CD4-positive, alpha-beta T cell (primary cell): ENCODE measurements at regions not wholly inside any gene's neighbourhood (a gene's known extent, or its start where the extent isn't known, plus 50 kb on each side); places are given as distances from the start of the nearest gene placed in this dataset.

Source experiments
- ATAC-seq: fragments of 200-7000 bp; cut with Tn5 transposase; one replicate; pipeline ENCODE4 v1.10.0; 2022; ENCODE audit warnings: mild to moderate bottlenecking; ENCODE audit not compliant: poor library complexity
- CTCF ChIA-PET: fragments of 350-600 bp; sonication (Branson Sonifier 250); formaldehyde crosslinking; loops from one replicate; lab custom pipeline; 2021; ENCODE audit warnings: antibody characterized with exemption, inconsistent platforms; lab: Charles Lee
- POLR2A ChIA-PET: fragments of 350-600 bp; sonication (Branson Sonifier 250); formaldehyde crosslinking; loops from one replicate; lab custom pipeline; 2021; ENCODE audit warnings: antibody characterized with exemption, inconsistent platforms; lab: Charles Lee
- DNase-seq, 14 experiments: peaks; one replicate each; pipeline ENCODE4 v3.0.0-alpha.2; 2013 to 2020; ENCODE audit warnings: mixed read lengths in 2 of 14
- H3K27ac ChIP-seq, 2 donors: one replicate each; pipeline versions ENCODE4 v1.5.1 to v1.7.0; 2013; ENCODE audit warnings: low read length in 2 of 2, low read depth in 1 of 2, mild to moderate bottlenecking in 1 of 2
- H3K27me3 ChIP-seq, 2 experiments: 1 replicate in 1 of 2; 2 replicates in 1 of 2; pipeline versions ENCODE4 v1.6.1 to v1.7.0; 2013; ENCODE audit warnings: low read length in 2 of 2, control low read depth in 1 of 2, mild to moderate bottlenecking in 1 of 2, moderate library complexity in 1 of 2; ENCODE audit not compliant: insufficient read depth in 2 of 2, control insufficient read depth in 1 of 2
- H3K36me3 ChIP-seq: one replicate; pipeline ENCODE4 v1.6.1; 2013; ENCODE audit warnings: low read length, control low read depth; ENCODE audit not compliant: insufficient read depth
- H3K4me1 ChIP-seq: one replicate; pipeline ENCODE4 v1.6.1; 2013; ENCODE audit warnings: low read length, control low read depth; ENCODE audit not compliant: insufficient read depth
- H3K4me3 ChIP-seq: one replicate; pipeline ENCODE4 v1.5.1; 2013; ENCODE audit warnings: mild to moderate bottlenecking, low read length, moderate library complexity
- H3K9me3 ChIP-seq, 2 experiments: 1 replicate in 1 of 2; 2 replicates in 1 of 2; pipeline versions ENCODE4 v1.6.1 to v1.7.0; 2013; ENCODE audit warnings: low read length in 2 of 2, mild to moderate bottlenecking in 2 of 2, control low read depth in 1 of 2, moderate library complexity in 1 of 2; ENCODE audit not compliant: control insufficient read depth in 1 of 2, insufficient read depth in 1 of 2
- H3K27ac Mint-ChIP-seq: one replicate; pipeline ENCODE4 v1.8.0; 2020; ENCODE audit warnings: mixed read lengths
- H3K27me3 Mint-ChIP-seq: one replicate; pipeline ENCODE4 v1.8.0; 2021; ENCODE audit warnings: mixed read lengths
- H3K36me3 Mint-ChIP-seq: one replicate; pipeline ENCODE4 v1.8.0; 2021; ENCODE audit warnings: low read depth, mixed read lengths
- H3K4me1 Mint-ChIP-seq: one replicate; pipeline ENCODE4 v1.8.0; 2021; ENCODE audit warnings: low read depth, mixed read lengths
- H3K4me3 Mint-ChIP-seq: one replicate; pipeline ENCODE4 v1.8.0; 2020; ENCODE audit warnings: mild to moderate bottlenecking, mixed read lengths
- H3K9me3 Mint-ChIP-seq: one replicate; pipeline ENCODE4 v1.8.0; 2020; ENCODE audit warnings: mixed read lengths
- CTCF ChIP-seq: fragments of 200-600 bp; IDR thresholded peaks from one replicate; pipeline ENCODE4 v1.8.0; 2022; ENCODE audit warnings: antibody characterized with exemption, mild to moderate bottlenecking
- intact Hi-C, 2 experiments: fragments of 100-400 bp; cut with DNase I in 1 of 2; cut with micrococcal nuclease in 1 of 2; formaldehyde crosslinking; loops; one replicate each; pipeline versions ENCODE4 v1.15.1 to v1.9.0; 2023 to 2025; cut with DNase I, micrococcal nuclease

- H3K27me3 ChIP-seq, result no peaks in the 10 kb centered on the region
- no peak overlapping the region for H3K27ac ChIP-seq
- CTCF ChIA-PET, result no interaction called here
- POLR2A ChIA-PET, result no interaction called here
- intact Hi-C loops, result no loop called here
- ATAC-seq (no peak), DNase-seq (no peak)
- no peak for TF ChIP-seq CTCF
- Mint-ChIP-seq H3K9me3 (no peaks in the 10 kb centered on the region), H3K36me3 (no peaks in the 10 kb centered on the region), H3K27me3 (peaks cover 4% of the 10 kb centered on the region), H3K4me1 (no peaks in the 10 kb centered on the region), H3K4me3 (no peak overlapping the region), H3K27ac (no peak overlapping the region)
- H3K4me1 ChIP-seq, result no peaks in the 10 kb centered on the region
- H3K36me3 ChIP-seq, result no peaks in the 10 kb centered on the region
- no peaks in the 10 kb centered on the region for H3K9me3 ChIP-seq
- no peak overlapping the region for H3K4me3 ChIP-seq
Measured at GRCh38 chr6:10033223-10033829, 381.5 kb downstream of the TFAP2A start.

- Histone ChIP-seq H3K9me3 (no peaks in the 10 kb centered on the region), H3K27ac (no peak overlapping the region), H3K36me3 (no peaks in the 10 kb centered on the region), H3K4me1 (no peaks in the 10 kb centered on the region), H3K27me3 (no peaks in the 10 kb centered on the region), H3K4me3 (no peak overlapping the region)
- H3K9me3 Mint-ChIP-seq, result no peaks in the 10 kb centered on the region
- no peaks in the 10 kb centered on the region for H3K4me1 Mint-ChIP-seq
- intact Hi-C loops, result no loop called here
- H3K27me3 Mint-ChIP-seq, result peaks cover 4% of the 10 kb centered on the region
- TF ChIP-seq CTCF, result no peak
- ATAC-seq, result no peak
- H3K4me3 Mint-ChIP-seq, result no peak overlapping the region
- ChIA-PET CTCF (no interaction called here), POLR2A (no interaction called here)
- no peak overlapping the region for H3K27ac Mint-ChIP-seq
- no peak for DNase-seq
- H3K36me3 Mint-ChIP-seq, result no peaks in the 10 kb centered on the region
Measured at GRCh38 chr6:10031617-10032016, 383.3 kb downstream of the TFAP2A start.

GRCh38 chr6:10030942-10031537, 383.8 kb downstream of the TFAP2A start:
- POLR2A ChIA-PET, result no interaction called here
- H3K4me3 ChIP-seq, result no peak overlapping the region
- H3K27me3 Mint-ChIP-seq, result peaks cover 4% of the 10 kb centered on the region

More at GRCh38 chr6:10030942-10031537, 383.8 kb downstream of the TFAP2A start:
- Mint-ChIP-seq H3K4me3 (no peak overlapping the region), H3K4me1 (no peaks in the 10 kb centered on the region), H3K27ac (no peak overlapping the region), H3K36me3 (no peaks in the 10 kb centered on the region), H3K9me3 (no peaks in the 10 kb centered on the region)
- Histone ChIP-seq H3K27ac (no peak overlapping the region), H3K4me1 (no peaks in the 10 kb centered on the region), H3K9me3 (no peaks in the 10 kb centered on the region), H3K27me3 (no peaks in the 10 kb centered on the region), H3K36me3 (no peaks in the 10 kb centered on the region)
- ATAC-seq (no peak), DNase-seq (peak in 1 of 14 experiments; percentile 1)
- peak; percentile 17 for TF ChIP-seq CTCF
- CTCF ChIA-PET, result no interaction called here
- intact Hi-C loops, result no loop called here
